BE2C (cell line): ENCODE measurements at regions not wholly inside any gene's neighbourhood (a gene's known extent, or its start where the extent isn't known, plus 50 kb on each side); places are given as distances from the start of the nearest gene placed in this dataset.
"Not testable (repeated sequence)": the region's sequence is repeated elsewhere in the genome, so short reads cannot be mapped to it uniquely, and the experiment has no call there.

Experiments
- DNase-seq: peaks from one replicate; pipeline ENCODE4 v3.0.0-alpha.2; 2020
- H3K27me3 ChIP-seq: fragments of 250-450 bp; sonication (Bioruptor Pico); 2 replicates; pipeline ENCODE4 v1.5.1; 2020; ENCODE audit warnings: mild to moderate bottlenecking
- H3K36me3 ChIP-seq: fragments of 250-450 bp; sonication (Bioruptor Pico); 2 replicates; pipeline ENCODE4 v1.5.1; 2020; ENCODE audit warnings: mild to moderate bottlenecking
- H3K4me1 ChIP-seq: fragments of 250-450 bp; sonication (Bioruptor Pico); 2 replicates; pipeline ENCODE4 v1.5.1; 2020
- H3K4me3 ChIP-seq: 2 replicates; pipeline ENCODE4 v1.5.1; 2011; ENCODE audit warnings: low read depth, low read length
- H3K9me3 ChIP-seq: fragments of 250-450 bp; sonication (Bioruptor Pico); 2 replicates; pipeline ENCODE4 v1.5.1; 2020
- CTCF ChIP-seq: IDR thresholded peaks from 2 replicates; pipeline ENCODE4 v1.5.1; 2012; ENCODE audit warnings: mild to moderate bottlenecking, low read depth, low read length

- not testable (repeated sequence) for DNase-seq, H3K9me3 ChIP-seq, H3K36me3 ChIP-seq, H3K27me3 ChIP-seq, H3K4me1 ChIP-seq, H3K4me3 ChIP-seq
These were observed 80.7 kb downstream of the SPTSSA start for GRCh38 chr14:34381304-34381703.

GRCh38 chr14:34380471-34380845 lies 81.6 kb downstream of the SPTSSA start:
- Histone ChIP-seq H3K9me3 (no peaks in the 10 kb centered on the region), H3K27me3 (no peaks in the 10 kb centered on the region), H3K4me3 (no peak overlapping the region), H3K4me1 (no peaks in the 10 kb centered on the region), H3K36me3 (no peaks in the 10 kb centered on the region)
- no peak for DNase-seq
- no peak for TF ChIP-seq CTCF

- Histone ChIP-seq H3K4me1 (no peaks in the 10 kb centered on the region), H3K4me3 (no peak overlapping the region), H3K9me3 (no peaks in the 10 kb centered on the region), H3K27me3 (no peaks in the 10 kb centered on the region), H3K36me3 (no peaks in the 10 kb centered on the region)
- TF ChIP-seq CTCF = no peak
- no peak for DNase-seq
These were observed 82.1 kb downstream of the SPTSSA start for GRCh38 chr14:34379816-34380470.

- H3K36me3 ChIP-seq = no peaks in the 10 kb centered on the region
- no peaks in the 10 kb centered on the region for H3K27me3 ChIP-seq
- no peak for TF ChIP-seq CTCF
- H3K4me1 ChIP-seq = no peaks in the 10 kb centered on the region
- H3K9me3 ChIP-seq = no peaks in the 10 kb centered on the region
- H3K4me3 ChIP-seq = no peak overlapping the region
- no peak for DNase-seq
These were observed 85.3 kb downstream of the SPTSSA start for GRCh38 chr14:34376649-34377267.

- Histone ChIP-seq H3K4me1 (no peaks in the 10 kb centered on the region), H3K27me3 (no peaks in the 10 kb centered on the region), H3K4me3 (no peak overlapping the region), H3K36me3 (no peaks in the 10 kb centered on the region), H3K9me3 (no peaks in the 10 kb centered on the region)
- no peak for DNase-seq
- no peak for TF ChIP-seq CTCF
These were observed 86.9 kb downstream of the SPTSSA start for GRCh38 chr14:34374998-34375740.

- TF ChIP-seq CTCF = no peak
- no peaks in the 10 kb centered on the region for H3K36me3 ChIP-seq
- H3K27me3 ChIP-seq = no peaks in the 10 kb centered on the region
- H3K4me1 ChIP-seq = no peaks in the 10 kb centered on the region
- no peaks in the 10 kb centered on the region for H3K9me3 ChIP-seq
- no peak overlapping the region for H3K4me3 ChIP-seq
- DNase-seq = no peak
These were observed 88.8 kb downstream of the SPTSSA start for GRCh38 chr14:34373191-34373590.
